HFF-Myc (cell line): ENCODE measurements at regions not wholly inside any gene's neighbourhood (a gene's known extent, or its start where the extent isn't known, plus 50 kb on each side); places are given as distances from the start of the nearest gene placed in this dataset.

Experiments used
- DNase-seq: peaks from one replicate; pipeline ENCODE4 v3.0.0-alpha.2; 2011; ENCODE audit warnings: low read depth; ENCODE audit errors: extremely low read depth
- H3K4me3 ChIP-seq: replicated peaks from 2 replicates; pipeline ENCODE4 v1.5.1; 2011; ENCODE audit warnings: low read depth, mild to moderate bottlenecking, control low read depth, low read length
- TF ChIP-seq, protein P1 (sequence below): IDR thresholded peaks from 2 replicates; pipeline ENCODE4 v1.5.1; 2012; ENCODE audit warnings: mild to moderate bottlenecking, low read depth, low read length, control low read depth; ENCODE audit errors: missing control alignments

DNA sequence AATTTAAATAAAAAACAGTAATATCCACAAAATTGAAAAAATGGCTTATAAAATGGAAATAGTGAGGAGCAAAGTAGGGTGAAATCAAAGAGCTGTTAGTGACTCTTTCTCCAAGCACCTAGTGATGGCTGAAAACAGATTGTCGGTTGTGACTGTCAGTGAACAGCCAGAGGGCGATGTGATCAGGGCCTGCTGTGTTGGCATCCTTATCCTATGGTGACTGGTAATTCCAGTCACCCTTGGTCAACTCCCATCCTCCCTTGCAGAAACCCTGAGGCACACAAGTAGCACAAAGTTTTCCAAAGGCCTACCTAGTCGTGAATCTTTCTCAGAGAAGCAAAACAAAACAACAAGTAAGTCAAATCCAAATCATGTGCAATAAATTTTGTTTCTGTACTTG, 599.8 kb upstream of the CXADR start:
- no peak overlapping the region for H3K4me3 ChIP-seq
- DNase-seq: no peak
- TF ChIP-seq, protein P1, sequence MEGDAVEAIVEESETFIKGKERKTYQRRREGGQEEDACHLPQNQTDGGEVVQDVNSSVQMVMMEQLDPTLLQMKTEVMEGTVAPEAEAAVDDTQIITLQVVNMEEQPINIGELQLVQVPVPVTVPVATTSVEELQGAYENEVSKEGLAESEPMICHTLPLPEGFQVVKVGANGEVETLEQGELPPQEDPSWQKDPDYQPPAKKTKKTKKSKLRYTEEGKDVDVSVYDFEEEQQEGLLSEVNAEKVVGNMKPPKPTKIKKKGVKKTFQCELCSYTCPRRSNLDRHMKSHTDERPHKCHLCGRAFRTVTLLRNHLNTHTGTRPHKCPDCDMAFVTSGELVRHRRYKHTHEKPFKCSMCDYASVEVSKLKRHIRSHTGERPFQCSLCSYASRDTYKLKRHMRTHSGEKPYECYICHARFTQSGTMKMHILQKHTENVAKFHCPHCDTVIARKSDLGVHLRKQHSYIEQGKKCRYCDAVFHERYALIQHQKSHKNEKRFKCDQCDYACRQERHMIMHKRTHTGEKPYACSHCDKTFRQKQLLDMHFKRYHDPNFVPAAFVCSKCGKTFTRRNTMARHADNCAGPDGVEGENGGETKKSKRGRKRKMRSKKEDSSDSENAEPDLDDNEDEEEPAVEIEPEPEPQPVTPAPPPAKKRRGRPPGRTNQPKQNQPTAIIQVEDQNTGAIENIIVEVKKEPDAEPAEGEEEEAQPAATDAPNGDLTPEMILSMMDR: no peak

DNA sequence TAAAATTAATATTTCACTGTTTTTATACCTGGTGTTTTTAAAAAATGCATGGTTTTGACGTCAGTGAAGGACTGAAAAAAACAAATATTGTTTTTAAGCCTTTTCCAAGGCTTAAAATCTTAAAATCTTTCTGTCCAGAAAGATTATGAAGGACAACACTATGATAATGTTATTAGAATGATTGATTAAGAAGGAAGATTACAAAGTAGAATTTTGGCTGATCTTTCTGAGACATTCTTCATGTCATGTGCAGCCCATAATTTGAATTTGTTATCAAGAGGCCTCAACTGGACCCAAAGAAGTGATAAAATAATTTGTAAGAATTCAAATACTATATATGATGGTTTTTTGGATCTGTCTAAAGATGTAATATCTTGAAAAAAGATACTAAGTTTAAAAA, 584.4 kb upstream of the CXADR start:
- no peak for DNase-seq
- H3K4me3 ChIP-seq: no peak overlapping the region
- TF ChIP-seq, protein P1: no peak

DNA sequence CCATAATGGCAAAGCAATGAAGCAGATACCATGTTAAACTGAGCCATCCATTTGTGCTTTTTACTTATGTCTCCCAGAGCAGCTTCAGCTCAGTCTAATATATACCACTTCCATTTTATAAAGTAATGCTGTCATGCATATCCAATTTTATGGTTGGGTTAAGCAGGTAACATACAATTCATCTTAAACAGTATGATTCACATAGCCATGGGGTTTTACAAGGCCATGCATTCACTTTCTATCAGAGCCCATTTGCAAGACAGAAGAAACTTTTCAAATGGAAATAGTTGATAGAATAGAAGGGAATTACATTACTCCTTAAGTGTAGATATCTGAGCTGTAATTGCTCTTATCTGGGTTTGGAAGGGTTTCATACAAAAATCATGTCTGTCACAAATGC, 580.5 kb upstream of the CXADR start:
- DNase-seq: no peak
- TF ChIP-seq, protein P1: no peak

DNA sequence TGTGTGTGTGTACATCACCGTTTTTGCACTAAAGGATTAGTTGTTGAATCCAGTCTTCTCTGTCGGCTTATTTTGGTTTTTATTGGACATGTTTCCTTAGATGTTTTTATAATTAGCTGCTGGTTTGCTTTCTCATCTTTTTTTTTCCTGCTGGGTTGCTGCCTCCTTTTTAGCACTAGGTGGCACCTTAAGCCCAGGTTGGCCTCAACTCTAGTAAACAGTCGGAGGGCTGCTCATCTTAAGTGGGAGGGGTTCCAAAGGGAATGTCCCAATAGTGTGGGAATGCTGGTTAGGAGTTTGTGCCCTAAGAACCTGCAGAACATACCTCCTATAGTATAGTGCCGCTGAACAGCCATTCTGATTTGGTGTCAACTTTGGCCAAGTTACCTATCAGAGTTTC, 570.1 kb upstream of the CXADR start:
- no peak for DNase-seq
- TF ChIP-seq, protein P1: peak; percentile 53
- H3K4me3 ChIP-seq: no peak overlapping the region

More for the DNA sequence above, 580.5 kb upstream of the CXADR start:
- H3K4me3 ChIP-seq: no peak overlapping the region

DNA sequence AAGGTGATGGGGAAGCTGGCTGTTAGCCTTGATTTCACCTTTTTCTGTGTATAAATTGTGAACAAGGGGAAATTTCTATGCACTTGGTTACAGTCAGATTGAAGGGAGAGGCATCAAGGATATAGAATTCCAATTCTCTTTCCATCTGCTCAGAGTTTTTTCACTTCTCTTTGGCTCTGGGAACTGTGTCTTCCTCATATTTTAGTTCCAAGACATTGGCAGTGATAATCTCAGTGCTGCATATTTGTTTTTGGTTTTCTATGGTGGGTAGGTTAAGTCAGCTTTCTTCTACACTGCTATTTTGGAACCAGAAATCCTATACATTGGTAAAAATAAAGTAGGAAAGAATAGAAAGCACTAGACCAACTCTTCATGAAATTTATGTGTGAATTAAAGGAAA, 569.6 kb upstream of the CXADR start:
- DNase-seq: no peak
- TF ChIP-seq, protein P1: no peak
- H3K4me3 ChIP-seq: no peak overlapping the region

DNA sequence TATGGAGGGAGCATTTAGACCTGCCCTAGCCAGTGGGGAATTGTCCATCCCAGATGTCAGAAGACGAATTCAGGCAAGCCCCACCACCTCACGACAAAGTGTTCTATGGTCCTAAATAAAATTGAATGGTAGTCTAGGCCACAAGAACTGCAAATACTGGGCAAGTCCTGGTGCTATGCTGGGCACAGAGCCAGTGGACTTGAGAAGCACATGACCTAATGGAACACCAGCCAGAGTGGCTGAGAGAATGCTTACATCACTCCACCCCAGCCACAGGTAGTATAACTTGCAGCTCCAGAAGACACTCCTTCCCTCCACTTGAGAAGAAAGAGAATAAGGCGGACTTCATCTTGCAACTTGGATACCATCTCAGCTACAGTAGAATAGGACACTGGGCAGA, 567.3 kb upstream of the CXADR start:
- H3K4me3 ChIP-seq: no peak overlapping the region
- no peak for DNase-seq
- TF ChIP-seq, protein P1: no peak

DNA sequence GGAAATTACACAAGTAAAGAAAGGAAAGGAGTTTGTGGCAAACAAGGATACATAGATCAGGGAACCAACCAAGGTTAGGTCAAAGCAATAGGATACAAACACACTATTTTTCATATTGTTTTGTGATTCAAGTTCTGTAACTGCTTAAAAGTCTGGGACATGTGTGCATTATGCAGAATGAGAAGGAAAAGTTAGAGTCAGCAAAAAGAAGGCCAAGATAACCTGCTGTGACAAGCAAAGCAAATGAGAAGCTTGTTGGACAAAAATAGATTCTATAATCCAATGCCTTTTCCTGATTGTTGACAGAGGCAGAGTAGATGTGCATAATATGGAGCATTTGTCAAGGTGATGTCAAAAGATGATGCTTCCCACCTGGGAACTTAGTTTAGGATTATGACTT, 556.0 kb upstream of the CXADR start:
- no peak overlapping the region for H3K4me3 ChIP-seq
- no peak for DNase-seq
- TF ChIP-seq, protein P1: no peak
